HUDEP-2 (cell line): ENCODE measurements at regions not wholly inside any gene's neighbourhood (a gene's known extent, or its start where the extent isn't known, plus 50 kb on each side); places are given as distances from the start of the nearest gene placed in this dataset.
"Not testable (repeated sequence)": the region's sequence is repeated elsewhere in the genome, so short reads cannot be mapped to it uniquely, and the experiment has no call there.

ENCODE experiments used
- DNase-seq, 76 experiments: peaks; one replicate each; lab custom pipeline; 2025; ENCODE audit not compliant: unreplicated experiment in 76 of 76; lab: John Stamatoyannopoulos, UW

- not testable (repeated sequence) for DNase-seq
Observed at GRCh38 chr12:131229079-131229425, 275.3 kb downstream of the ADGRD1 start.

DNA sequence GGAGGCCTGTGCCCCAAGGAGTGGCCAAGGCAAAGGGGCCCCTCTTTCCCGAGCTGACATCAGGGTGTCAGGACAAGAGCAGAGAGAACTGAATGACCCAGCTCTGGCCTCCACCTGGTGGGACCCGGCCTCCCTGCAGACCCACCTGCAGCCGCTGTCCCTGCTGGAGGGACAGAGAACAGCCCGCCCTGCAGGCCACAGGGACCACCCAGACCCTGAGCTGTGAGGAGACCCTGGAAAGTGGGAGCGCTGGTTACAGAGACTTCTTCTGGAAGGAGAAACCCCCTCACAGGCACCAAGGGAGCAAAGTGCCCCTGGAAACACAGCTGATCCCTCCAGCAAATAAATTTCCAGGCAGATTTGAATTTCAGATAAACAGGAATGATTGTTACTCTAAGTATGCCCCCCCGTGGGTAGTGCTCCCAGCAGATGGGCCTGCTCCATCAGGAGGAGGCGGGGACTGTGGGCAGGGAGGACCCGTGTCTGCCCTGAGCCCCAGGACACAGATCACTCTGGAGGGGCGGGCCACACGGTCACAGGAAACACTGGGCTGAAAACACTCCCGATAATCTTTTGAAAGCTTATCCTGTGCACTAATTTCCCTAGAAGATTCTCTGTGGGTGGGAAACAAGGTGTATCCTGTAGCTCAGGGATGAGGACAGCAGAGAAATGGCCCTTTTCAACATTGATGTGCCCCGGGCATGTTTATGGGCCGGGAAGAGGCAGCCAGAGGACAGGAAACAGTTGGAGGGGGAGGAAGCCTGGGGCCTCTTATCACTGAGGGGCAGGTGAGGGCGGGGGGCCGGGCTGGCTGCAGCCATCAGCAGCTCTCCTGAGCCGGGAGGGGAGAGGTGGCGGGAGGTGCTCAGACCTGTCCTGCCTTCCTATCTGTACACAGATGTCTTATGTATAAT lies 276.0 kb downstream of the ADGRD1 start:
- DNase-seq, result peak in 9 of 76 experiments; percentile 4 to 38 (median 19)

DNA sequence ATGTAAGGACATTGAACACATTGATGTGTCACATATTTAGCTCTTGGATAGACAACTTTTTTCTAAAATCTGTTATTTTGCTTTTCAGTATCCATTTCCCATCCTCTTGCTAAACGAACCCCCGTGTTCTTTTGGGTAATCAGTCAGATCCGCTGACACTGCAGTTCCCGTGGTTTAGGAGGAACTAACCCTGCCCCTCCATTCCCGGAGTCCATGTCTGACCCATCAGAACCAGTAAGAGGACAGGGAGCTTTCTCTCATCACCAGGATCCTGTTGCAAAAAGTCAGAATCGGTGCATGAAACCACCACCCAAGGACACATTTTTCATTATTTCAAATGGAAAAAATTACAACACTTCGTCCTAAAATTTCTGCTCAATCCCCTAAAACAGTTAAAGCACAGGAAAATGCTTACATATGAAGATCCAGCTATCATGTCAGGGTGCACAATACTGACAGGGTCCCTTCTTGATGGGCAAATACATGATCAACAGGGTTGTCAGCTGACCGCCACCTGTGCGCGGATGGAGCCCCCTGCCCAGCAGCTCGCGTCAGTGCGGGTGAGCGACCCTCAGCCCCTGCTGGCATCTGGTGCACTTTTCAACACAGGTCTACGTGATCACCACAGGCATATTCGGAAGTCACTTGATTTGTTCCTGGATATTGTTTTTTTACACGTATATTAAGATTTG lies 276.8 kb downstream of the ADGRD1 start:
- no peak for DNase-seq

DNA sequence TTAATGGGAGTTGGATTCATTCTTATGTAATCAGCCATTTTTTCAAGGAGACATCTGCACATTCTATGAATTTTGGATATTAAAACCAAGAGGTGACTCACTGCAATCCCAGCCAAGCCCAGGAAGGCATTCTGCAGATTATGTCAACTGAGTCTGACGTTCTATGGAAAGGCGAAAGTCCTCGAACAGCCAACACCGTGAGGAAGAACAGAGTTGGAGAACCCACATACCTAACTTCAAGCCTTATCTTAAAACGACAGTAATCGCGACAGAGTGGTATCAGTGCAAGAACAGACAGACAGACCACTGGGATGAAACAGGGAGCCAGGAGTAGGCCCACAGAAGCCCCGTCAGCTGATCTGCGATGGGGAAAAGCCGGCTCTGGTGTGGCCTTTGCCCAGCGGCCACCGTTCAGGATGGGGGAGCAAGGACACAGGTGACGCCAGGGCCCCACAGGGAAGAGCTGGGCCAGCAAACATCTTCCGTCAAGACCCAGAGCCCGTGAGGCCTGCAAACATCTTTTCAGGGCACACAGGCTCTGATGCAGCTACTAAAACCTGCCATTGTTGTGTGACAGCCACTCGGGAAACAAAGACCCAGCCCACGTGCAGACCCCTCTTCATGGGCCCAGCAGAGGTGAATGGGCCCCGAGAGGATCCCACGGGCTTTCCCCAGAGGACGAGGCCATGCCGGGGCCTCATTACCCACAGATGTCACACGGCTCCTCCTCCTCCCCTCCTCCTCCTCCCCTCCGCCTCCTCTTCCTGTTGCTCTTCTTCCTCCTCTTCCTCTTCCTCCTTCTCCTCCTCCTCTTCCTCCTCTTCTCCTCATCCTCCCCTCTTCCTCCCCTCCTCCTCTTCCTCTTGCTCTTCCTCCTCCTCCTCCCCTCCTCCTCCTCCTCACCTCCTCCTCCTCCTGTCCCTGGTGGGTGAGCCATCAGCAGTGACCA lies 277.6 kb downstream of the ADGRD1 start:
- DNase-seq, result no peak

GRCh38 chr12:131232036-131232435 lies 278.3 kb downstream of the ADGRD1 start:
- no peak for DNase-seq

GRCh38 chr12:131232872-131233271 lies 279.2 kb downstream of the ADGRD1 start:
- not testable (repeated sequence) for DNase-seq

DNA sequence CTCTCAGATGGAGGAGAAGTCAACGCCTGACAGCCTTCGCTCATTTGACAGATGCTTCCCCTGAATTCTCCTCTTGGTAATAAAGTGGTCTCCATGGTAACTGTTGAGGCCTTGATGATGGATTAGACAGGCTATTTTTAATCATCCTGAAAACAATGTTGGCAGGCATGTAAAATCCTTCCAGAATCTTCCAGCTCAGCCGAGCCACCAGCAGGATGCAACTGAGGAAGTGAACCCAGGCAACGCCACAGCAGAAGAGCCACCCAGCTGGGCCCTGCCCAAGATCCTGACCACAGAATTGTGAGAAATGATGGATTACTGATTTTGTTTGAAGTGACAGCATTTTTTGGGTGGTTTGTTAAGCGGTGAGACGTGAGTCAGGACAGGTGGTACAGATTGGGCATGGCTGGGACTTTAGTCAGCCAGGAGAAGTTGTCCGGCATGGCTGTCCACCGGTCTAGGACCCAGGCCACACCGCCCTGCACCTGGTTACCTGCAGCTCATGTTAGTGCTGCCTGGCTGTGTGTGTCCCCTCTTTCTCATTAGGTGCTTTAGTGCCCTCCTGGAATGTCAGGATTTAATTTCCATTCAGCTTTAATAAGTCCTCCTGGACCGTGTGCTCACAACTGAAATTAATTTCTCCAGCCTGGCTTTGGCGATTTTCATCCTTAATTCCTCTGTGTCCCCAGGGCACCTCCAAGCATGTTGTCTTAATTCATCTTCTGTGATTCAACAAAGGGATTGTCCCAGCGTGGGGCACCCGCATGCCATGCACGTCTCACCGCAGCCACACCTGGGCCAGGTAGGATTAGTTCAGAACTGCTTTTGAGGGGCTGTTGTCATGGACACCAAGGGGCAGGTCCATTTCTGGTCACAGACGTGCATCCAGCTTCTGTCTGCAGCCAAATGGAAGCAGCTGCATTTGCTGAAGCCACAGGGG lies 280.4 kb downstream of the ADGRD1 start:
- DNase-seq, result not testable (repeated sequence)

GRCh38 chr12:131234841-131235271 lies 281.1 kb downstream of the ADGRD1 start:
- not testable (repeated sequence) for DNase-seq

GRCh38 chr12:131235871-131236271 lies 282.2 kb downstream of the ADGRD1 start:
- no peak for DNase-seq

DNA sequence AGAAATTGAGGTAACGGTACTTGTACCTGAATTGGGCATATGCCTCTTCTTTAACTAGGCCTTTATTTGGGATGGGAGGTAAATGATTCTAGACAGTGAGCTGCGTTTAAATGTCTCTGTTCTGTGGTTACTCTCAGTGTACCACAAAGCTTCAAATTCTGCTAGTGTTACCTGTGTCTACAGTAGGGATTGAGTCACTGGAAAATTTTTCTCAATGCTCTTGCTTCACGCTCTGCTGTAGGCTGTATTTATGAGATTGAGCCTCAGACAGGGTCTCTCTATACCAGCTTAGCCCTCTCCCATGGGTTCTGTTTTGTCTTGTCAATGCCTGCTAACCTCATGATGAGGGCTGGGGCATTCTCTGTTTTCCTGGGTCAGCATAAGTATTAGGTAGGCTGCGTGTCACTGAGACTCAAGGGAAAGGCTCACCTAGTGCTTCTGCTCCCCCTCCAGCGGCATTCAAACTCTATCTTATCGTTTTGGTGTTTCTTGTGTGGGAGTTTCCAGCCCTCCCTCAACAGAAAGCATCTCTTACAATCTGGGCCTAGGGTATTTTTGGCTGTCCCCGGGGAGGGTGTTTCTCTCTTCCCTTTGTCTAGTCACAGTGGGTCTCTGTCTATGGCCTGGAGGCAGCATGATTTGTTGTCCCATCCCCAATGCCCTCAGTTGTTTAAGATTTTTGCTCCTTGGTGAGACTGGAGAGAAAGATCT lies 285.8 kb downstream of the ADGRD1 start:
- DNase-seq, result no peak

GRCh38 chr12:131241517-131241916 lies 287.8 kb downstream of the ADGRD1 start:
- no peak for DNase-seq

GRCh38 chr12:131242741-131243496 lies 289.2 kb downstream of the ADGRD1 start:
- peak in 3 of 76 experiments; percentile 3 to 9 (median 8) for DNase-seq

GRCh38 chr12:131244157-131244688 lies 290.5 kb downstream of the ADGRD1 start:
- DNase-seq, result not testable (repeated sequence)

GRCh38 chr12:131245161-131245560 lies 291.5 kb downstream of the ADGRD1 start:
- DNase-seq, result not testable (repeated sequence)

DNA sequence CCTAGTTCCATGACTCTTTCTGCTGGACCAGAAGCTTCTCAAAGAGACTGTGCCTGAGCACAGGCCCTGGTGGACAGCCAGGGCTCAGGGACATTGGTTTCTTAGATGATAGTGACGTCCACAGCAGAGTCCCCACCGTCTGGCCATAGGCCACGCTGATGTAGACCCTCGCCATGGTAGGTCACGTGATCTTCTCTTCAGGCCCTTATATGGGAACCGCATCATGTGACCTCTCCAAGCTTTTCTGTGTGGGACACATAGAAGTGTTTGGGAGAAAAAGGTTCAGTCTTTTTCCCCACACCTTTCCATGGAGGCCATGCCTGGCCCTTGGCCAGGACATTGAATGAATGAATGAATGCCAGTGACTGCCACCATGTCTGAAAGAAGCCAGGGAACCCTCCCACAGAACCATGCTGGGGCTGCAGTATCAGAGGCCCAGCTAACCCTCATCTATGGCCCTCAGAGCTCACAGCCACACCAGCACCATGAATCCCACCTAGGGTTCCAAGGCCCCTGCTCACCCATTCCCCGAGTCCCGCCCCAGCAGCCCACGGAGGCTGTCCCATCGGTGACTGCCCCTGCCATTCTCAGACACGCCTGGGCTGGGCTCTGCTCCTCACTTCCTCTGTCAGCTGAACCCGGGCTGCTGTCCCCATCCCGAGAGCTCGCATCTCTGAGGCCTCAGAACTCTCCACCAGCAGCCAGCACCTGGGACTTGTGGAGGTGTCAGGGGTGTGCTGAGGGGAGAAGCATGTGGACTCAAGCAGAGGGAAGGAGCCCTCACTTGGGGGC lies 292.1 kb downstream of the ADGRD1 start:
- DNase-seq, result no peak

DNA sequence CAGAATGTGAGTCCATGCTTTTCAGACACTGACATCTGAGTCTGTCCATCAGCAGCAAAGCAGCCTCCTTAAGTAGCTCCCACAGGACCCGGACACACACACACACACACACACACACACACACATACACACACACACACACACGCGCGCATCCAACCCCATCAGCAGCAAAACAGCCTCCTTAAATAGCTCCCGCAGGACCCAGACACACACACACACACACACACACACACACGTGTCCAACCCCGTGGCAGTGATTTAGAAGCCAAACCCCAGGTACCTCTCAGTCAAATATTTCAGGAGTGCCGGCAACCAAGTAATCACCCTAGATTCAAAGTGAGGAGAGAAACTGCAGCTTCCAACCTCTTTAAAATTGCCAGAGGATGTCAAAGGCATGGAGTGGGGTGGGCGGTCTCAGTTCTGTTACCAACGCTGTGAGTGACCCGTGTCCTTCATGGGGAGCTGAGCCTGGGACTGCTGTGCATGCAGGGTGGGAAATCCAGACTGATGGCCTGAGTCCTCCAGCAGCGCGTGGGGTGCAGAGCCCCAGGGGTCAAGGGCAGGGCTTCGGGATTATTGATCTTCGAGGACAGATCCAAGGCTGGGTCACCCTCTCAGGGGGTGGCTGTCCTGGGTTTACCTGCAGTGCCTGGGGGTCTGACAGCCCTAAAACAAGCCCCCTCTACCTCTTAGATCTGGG lies 293.5 kb downstream of the ADGRD1 start:
- DNase-seq, result not testable (repeated sequence)

GRCh38 chr12:131247875-131248274 lies 294.2 kb downstream of the ADGRD1 start:
- not testable (repeated sequence) for DNase-seq
